Nephron progenitor cell (in vitro differentiated cells): ENCODE measurements at regions not wholly inside any gene's neighbourhood (a gene's known extent, or its start where the extent isn't known, plus 50 kb on each side); places are given as distances from the start of the nearest gene placed in this dataset.

Experiments
- DNase-seq: peaks from one replicate; pipeline ENCODE4 v3.0.0; 2021
- H3K27ac Mint-ChIP-seq: 2 replicates; pipeline ENCODE4 v1.8.0; 2021; ENCODE audit warnings: mild to moderate bottlenecking, moderate library complexity, mixed read lengths
- H3K27me3 Mint-ChIP-seq: 2 replicates; pipeline ENCODE4 v1.8.0; 2021; ENCODE audit warnings: mild to moderate bottlenecking, low read depth, mixed read lengths; ENCODE audit not compliant: poor library complexity
- H3K36me3 Mint-ChIP-seq: 2 replicates; pipeline ENCODE4 v1.8.0; 2021; ENCODE audit warnings: low read depth, mixed read lengths
- H3K4me1 Mint-ChIP-seq: 2 replicates; pipeline ENCODE4 v1.8.0; 2021; ENCODE audit warnings: mixed read lengths
- H3K4me3 Mint-ChIP-seq: 2 replicates; pipeline ENCODE4 v1.8.0; 2021; ENCODE audit warnings: mild to moderate bottlenecking, moderate library complexity, mixed read lengths
- H3K9me3 Mint-ChIP-seq: 2 replicates; pipeline ENCODE4 v1.8.0; 2021; ENCODE audit warnings: mild to moderate bottlenecking, moderate library complexity, mixed read lengths
- TF ChIP-seq, protein P1 (sequence below): fragments of 200-600 bp; sonication (generic); IDR thresholded peaks from 2 replicates; pipeline ENCODE4 v1.5.0; 2021; ENCODE audit warnings: antibody characterized with exemption

DNA sequence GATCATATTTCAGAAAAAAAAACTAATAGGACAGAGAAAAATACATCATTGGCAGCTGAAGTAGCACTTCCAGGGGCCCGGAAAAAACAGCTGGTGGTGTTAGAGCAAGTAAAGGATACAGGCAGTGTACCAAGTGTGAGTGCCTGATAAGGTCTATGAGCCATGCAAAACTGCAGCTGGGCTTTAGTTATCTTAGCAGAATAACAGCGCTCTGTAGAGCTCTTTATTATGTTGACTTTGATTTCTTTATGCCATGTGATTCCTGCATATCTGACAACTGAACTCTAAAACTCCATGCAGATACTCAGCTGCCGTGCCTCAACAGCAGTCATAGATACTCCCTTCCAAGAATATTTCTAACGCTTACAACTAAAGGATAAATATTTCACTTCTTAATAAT is 119.5 kb downstream of the CAAP1 start:
- Mint-ChIP-seq H3K27me3 (peaks cover 7% of the 10 kb centered on the region), H3K36me3 (no peaks in the 10 kb centered on the region), H3K4me1 (no peaks in the 10 kb centered on the region), H3K4me3 (no peak overlapping the region), H3K9me3 (no peaks in the 10 kb centered on the region), H3K27ac (no peak overlapping the region)
- TF ChIP-seq, protein P1, sequence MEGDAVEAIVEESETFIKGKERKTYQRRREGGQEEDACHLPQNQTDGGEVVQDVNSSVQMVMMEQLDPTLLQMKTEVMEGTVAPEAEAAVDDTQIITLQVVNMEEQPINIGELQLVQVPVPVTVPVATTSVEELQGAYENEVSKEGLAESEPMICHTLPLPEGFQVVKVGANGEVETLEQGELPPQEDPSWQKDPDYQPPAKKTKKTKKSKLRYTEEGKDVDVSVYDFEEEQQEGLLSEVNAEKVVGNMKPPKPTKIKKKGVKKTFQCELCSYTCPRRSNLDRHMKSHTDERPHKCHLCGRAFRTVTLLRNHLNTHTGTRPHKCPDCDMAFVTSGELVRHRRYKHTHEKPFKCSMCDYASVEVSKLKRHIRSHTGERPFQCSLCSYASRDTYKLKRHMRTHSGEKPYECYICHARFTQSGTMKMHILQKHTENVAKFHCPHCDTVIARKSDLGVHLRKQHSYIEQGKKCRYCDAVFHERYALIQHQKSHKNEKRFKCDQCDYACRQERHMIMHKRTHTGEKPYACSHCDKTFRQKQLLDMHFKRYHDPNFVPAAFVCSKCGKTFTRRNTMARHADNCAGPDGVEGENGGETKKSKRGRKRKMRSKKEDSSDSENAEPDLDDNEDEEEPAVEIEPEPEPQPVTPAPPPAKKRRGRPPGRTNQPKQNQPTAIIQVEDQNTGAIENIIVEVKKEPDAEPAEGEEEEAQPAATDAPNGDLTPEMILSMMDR = no peak
- no peak for DNase-seq

DNA sequence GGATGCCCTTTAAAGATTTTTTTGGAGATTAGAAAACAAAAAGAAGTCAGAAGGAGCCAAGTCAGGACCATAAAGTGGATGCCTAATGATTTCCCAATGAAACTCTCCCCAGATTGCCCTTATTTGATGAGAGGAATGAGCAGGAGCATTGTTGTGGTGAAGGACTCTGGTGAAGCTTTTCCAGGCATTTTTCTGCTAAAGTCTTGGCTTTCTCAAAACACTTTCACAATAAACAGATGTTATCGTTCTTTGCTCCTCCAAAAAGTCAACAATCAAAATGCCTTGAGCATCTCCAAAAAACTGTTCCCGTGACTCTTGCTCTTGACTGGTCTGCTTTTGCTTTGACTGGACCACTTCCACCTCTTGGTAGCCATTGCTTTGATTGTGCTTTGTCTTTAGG is 121.8 kb downstream of the CAAP1 start:
- Mint-ChIP-seq H3K27me3 (peaks cover 9% of the 10 kb centered on the region), H3K36me3 (no peaks in the 10 kb centered on the region), H3K27ac (no peak overlapping the region), H3K4me3 (no peak overlapping the region), H3K9me3 (no peaks in the 10 kb centered on the region), H3K4me1 (no peaks in the 10 kb centered on the region)
- TF ChIP-seq, protein P1 = no peak
- no peak for DNase-seq

DNA sequence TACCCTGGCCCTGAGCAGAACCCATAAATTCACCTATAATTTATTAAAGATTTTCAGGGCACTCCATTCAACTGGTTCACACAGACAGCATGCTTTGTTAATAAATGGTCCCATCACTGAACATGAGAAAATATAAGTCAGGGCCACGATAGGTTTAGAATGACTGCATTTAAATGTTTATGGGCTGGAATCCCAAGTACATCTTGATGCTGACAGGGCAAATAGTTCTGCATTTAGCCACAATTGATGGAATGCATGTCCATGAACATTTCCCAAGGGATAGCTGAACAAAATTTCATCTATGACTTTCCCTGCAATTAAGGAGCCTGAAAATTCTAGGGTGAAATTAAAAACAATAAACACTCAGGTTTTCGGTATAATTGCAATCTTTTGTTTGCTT is 124.5 kb downstream of the CAAP1 start:
- TF ChIP-seq, protein P1 = no peak
- no peak overlapping the region for H3K27ac Mint-ChIP-seq
- H3K27me3 Mint-ChIP-seq = peaks cover 7% of the 10 kb centered on the region
- no peak for DNase-seq
- H3K36me3 Mint-ChIP-seq = no peaks in the 10 kb centered on the region
- H3K4me3 Mint-ChIP-seq = no peak overlapping the region
- H3K4me1 Mint-ChIP-seq = no peaks in the 10 kb centered on the region
- no peaks in the 10 kb centered on the region for H3K9me3 Mint-ChIP-seq

DNA sequence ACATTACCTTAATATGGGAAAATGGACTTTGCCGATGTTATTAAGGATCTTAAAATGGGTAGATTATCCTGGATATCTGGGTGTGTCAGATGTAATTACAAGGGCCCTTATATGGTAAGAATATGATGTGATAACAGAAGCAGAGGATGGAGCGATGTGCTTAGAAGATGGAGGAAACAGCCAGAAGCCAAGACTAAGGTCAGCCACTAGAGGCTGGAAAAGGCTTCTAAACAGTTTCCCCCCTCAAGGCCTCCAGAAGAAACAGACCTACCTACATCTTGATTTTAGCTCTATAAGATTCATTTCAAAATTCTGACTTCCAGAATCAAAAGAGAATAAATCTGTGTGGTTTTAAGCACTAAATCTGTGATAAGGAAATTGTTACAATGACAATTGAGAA is 131.9 kb downstream of the CAAP1 start:
- H3K27me3 Mint-ChIP-seq = peaks cover 4% of the 10 kb centered on the region
- H3K4me3 Mint-ChIP-seq = no peak overlapping the region
- TF ChIP-seq, protein P1 = no peak
- DNase-seq = no peak
- peaks cover 19% of the 10 kb centered on the region for H3K4me1 Mint-ChIP-seq
- no peaks in the 10 kb centered on the region for H3K36me3 Mint-ChIP-seq
- no peak overlapping the region for H3K27ac Mint-ChIP-seq
- H3K9me3 Mint-ChIP-seq = no peaks in the 10 kb centered on the region

DNA sequence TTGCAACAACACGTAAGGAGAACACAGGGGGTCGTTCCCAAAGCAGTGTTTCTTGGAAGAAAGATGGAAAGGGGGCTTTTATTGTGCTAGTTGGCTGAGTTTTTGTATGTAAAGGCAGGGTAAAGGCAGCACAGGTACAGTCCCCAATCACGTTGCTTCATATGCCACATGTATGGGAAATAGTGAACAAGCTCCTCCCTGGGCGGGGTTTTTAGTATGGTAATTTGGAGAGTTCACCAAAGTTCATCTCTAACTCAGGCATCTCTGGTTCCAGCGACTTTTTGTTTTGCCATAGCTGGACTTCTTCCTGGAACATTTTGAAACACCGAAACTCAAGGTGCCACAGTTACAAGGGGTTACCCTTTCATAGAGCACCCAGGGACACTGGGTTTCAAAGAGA is 133.9 kb downstream of the CAAP1 start:
- TF ChIP-seq, protein P1 = no peak
- DNase-seq = no peak
- Mint-ChIP-seq H3K36me3 (no peaks in the 10 kb centered on the region), H3K4me1 (peaks cover 37% of the 10 kb centered on the region), H3K27me3 (peaks cover 7% of the 10 kb centered on the region), H3K4me3 (no peak overlapping the region), H3K27ac (no peak overlapping the region), H3K9me3 (no peaks in the 10 kb centered on the region)

DNA sequence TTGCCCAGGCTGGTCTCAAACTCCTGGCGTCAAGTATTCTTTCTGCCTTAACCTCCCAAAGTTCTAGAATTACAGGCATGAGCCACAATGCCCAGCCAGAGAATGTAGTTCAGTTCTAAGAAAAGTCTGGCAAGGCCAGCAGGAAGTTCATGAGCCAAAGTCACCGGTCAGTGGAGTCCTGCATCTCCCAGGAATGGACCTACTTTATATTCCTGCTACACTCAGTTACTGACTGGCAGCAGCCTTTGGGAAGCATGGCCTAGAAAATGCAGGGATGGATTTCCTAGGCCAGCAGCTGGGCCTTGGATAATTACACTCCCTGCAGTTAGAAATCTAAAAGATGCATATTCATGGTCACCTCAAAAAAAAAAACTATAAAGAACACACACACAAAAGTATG is 135.7 kb downstream of the CAAP1 start:
- DNase-seq = no peak
- no peak overlapping the region for H3K27ac Mint-ChIP-seq
- TF ChIP-seq, protein P1 = no peak
- H3K4me3 Mint-ChIP-seq = no peak overlapping the region
- H3K9me3 Mint-ChIP-seq = peaks cover 3% of the 10 kb centered on the region
- no peaks in the 10 kb centered on the region for H3K36me3 Mint-ChIP-seq
- H3K27me3 Mint-ChIP-seq = peaks cover 7% of the 10 kb centered on the region
- peaks cover 46% of the 10 kb centered on the region for H3K4me1 Mint-ChIP-seq
